GM19035 (cell line): ENCODE measurements at regions not wholly inside any gene's neighbourhood (a gene's known extent, or its start where the extent isn't known, plus 50 kb on each side); places are given as distances from the start of the nearest gene placed in this dataset.

Experiments
- ATAC-seq: cut with Tn5 transposase; IDR thresholded peaks from one replicate; pipeline ENCODE4 v1.9.1; 2021; ENCODE audit not compliant: unreplicated experiment

GRCh38 chr6:225121-225721, 67.1 kb upstream of the DUSP22 start:
- no peak for ATAC-seq

- no peak for ATAC-seq
Measured at GRCh38 chr6:225907-226306, 66.4 kb upstream of the DUSP22 start.

GRCh38 chr6:226516-227073, 65.7 kb upstream of the DUSP22 start:
- ATAC-seq, result no peak

GRCh38 chr6:227074-227782, 65.1 kb upstream of the DUSP22 start:
- peak; percentile 35 for ATAC-seq

- no peak for ATAC-seq
Measured at GRCh38 chr6:227812-228338, 64.4 kb upstream of the DUSP22 start.

- ATAC-seq, result peak; percentile 35
Measured at GRCh38 chr6:228881-229651, 63.2 kb upstream of the DUSP22 start.

GRCh38 chr6:231779-232178, 60.5 kb upstream of the DUSP22 start:
- ATAC-seq, result no peak

- no peak for ATAC-seq
Measured at GRCh38 chr6:232982-233640, 59.2 kb upstream of the DUSP22 start.

GRCh38 chr6:234706-235372, 57.4 kb upstream of the DUSP22 start:
- no peak for ATAC-seq

GRCh38 chr6:235763-236360, 56.4 kb upstream of the DUSP22 start:
- peak; percentile 55 for ATAC-seq

GRCh38 chr6:236519-236918, 55.8 kb upstream of the DUSP22 start:
- no peak for ATAC-seq

- ATAC-seq, result no peak
Measured at GRCh38 chr6:240151-240550, 52.1 kb upstream of the DUSP22 start.

- no peak for ATAC-seq
Measured at GRCh38 chr6:241336-241865, 50.9 kb upstream of the DUSP22 start.
